Gastroesophageal sphincter (tissue), 3 donors: ENCODE measurements at regions not wholly inside any gene's neighbourhood (a gene's known extent, or its start where the extent isn't known, plus 50 kb on each side); places are given as distances from the start of the nearest gene placed in this dataset.

Experiments used
- CTCF ChIP-seq, 4 experiments: fragments of 200-600 bp in 2 of 4; fragments of 450-650 bp in 2 of 4; sonication (generic) in 1 of 4; IDR thresholded peaks; one replicate each; pipeline ENCODE4 v1.5.1; 2017 to 2019; ENCODE audit warnings: antibody characterized with exemption in 4 of 4, mild to moderate bottlenecking in 2 of 4, moderate library complexity in 2 of 4
- EP300 ChIP-seq: sonication (generic); formaldehyde crosslinking; IDR thresholded peaks from one replicate; pipeline ENCODE4 v1.6.1; 2017; ENCODE audit warnings: antibody characterized with exemption, mild to moderate bottlenecking
- POLR2AphosphoS5 ChIP-seq: sonication (generic); formaldehyde crosslinking; IDR thresholded peaks from one replicate; pipeline ENCODE4 v1.6.1; 2017; ENCODE audit warnings: antibody characterized with exemption

- TF ChIP-seq CTCF (IDR thresholded peaks at IDR 0.05) = no peak
- TF ChIP-seq POLR2AphosphoS5 = no peak
- TF ChIP-seq EP300 = no peak
Observed at GRCh38 chr11:92758241-92758780, 211.1 kb upstream of the MTNR1B start.
